ENCODE measurements at regions not wholly inside any gene's neighbourhood (a gene's known extent, or its start where the extent isn't known, plus 50 kb on each side); places are given as distances from the start of the nearest gene placed in this dataset.
A peak's percentile ranks its signal among the peaks of the same experiment; 100 is the strongest.

GRCh38 chr9:38194870-38195269, 125.8 kb upstream of the SHB start:
- Histone ChIP-seq H3K27me3 (ENCODE audit: control insufficient read depth, insufficient read depth, low read length) (no peaks in the 10 kb centered on the region), H3K79me2 (ENCODE audit: control insufficient read depth, insufficient read depth, low read length) (no peaks in the 10 kb centered on the region), H3K4me1 (ENCODE audit: control insufficient read depth, extremely low read depth, insufficient read depth, low read length) (no peaks in the 10 kb centered on the region), H3K9ac (ENCODE audit: insufficient read depth, low read length) (no peak overlapping the region), H3K27ac (ENCODE audit: insufficient read depth, low read length) (no peak overlapping the region), H3K4me2 (ENCODE audit: extremely low read depth, insufficient read depth, low read length) (no peak overlapping the region), H3K9me3 (ENCODE audit: control insufficient read depth, insufficient read depth, low read depth, low read length) (no peaks in the 10 kb centered on the region), H4K20me1 (ENCODE audit: control insufficient read depth, extremely low read depth, insufficient read depth, low read length) (no peaks in the 10 kb centered on the region), H3K36me3 (ENCODE audit: control insufficient read depth, insufficient read depth, low read length) (no peaks in the 10 kb centered on the region), H3K4me3 (replicated peaks in 1 of 4; ENCODE audit: control extremely low read depth in 1 of 4, insufficient read depth in 1 of 4, low read depth in 3 of 4, low read length in 4 of 4) (no peak overlapping the region), H2AFZ (ENCODE audit: low read length) (no peak overlapping the region)
- no peak for DNase-seq (ENCODE audit: low read depth in 2 of 2)
- no peak for TF ChIP-seq CTCF (conservative IDR thresholded peaks at IDR 0.05 in 1 of 2, IDR thresholded peaks at IDR 0.05 in 1 of 2; ENCODE audit: low read depth in 1 of 2, low read length in 2 of 2)
- no peak for TF ChIP-seq EZH2 (IDR thresholded peaks at IDR 0.05; ENCODE audit: low read length, missing control alignments)

GRCh38 chr9:38192731-38193265, 123.8 kb upstream of the SHB start:
- Histone ChIP-seq H3K4me1 (ENCODE audit: control insufficient read depth, extremely low read depth, insufficient read depth, low read length) (no peaks in the 10 kb centered on the region), H2AFZ (ENCODE audit: low read length) (no peak overlapping the region), H4K20me1 (ENCODE audit: control insufficient read depth, extremely low read depth, insufficient read depth, low read length) (no peaks in the 10 kb centered on the region)

GRCh38 chr9:38186404-38187115, 117.5 kb upstream of the SHB start:
- Histone ChIP-seq H3K9ac (ENCODE audit: insufficient read depth, low read length) (no peak overlapping the region), H4K20me1 (ENCODE audit: control insufficient read depth, extremely low read depth, insufficient read depth, low read length) (no peaks in the 10 kb centered on the region), H2AFZ (ENCODE audit: low read length) (no peak overlapping the region), H3K4me1 (ENCODE audit: control insufficient read depth, extremely low read depth, insufficient read depth, low read length) (no peaks in the 10 kb centered on the region), H3K4me2 (ENCODE audit: extremely low read depth, insufficient read depth, low read length) (no peak overlapping the region), H3K9me3 (ENCODE audit: control insufficient read depth, insufficient read depth, low read depth, low read length) (no peaks in the 10 kb centered on the region), H3K36me3 (ENCODE audit: control insufficient read depth, insufficient read depth, low read length) (no peaks in the 10 kb centered on the region), H3K27ac (ENCODE audit: insufficient read depth, low read length) (no peak overlapping the region), H3K4me3 (replicated peaks in 1 of 4; ENCODE audit: control extremely low read depth in 1 of 4, insufficient read depth in 1 of 4, low read depth in 3 of 4, low read length in 4 of 4) (no peak overlapping the region), H3K79me2 (ENCODE audit: control insufficient read depth, insufficient read depth, low read length) (no peaks in the 10 kb centered on the region), H3K27me3 (ENCODE audit: control insufficient read depth, insufficient read depth, low read length) (no peaks in the 10 kb centered on the region)
- no peak for TF ChIP-seq EZH2 (IDR thresholded peaks at IDR 0.05; ENCODE audit: low read length, missing control alignments)
- no peak for TF ChIP-seq CTCF (conservative IDR thresholded peaks at IDR 0.05 in 1 of 2, IDR thresholded peaks at IDR 0.05 in 1 of 2; ENCODE audit: low read depth in 1 of 2, low read length in 2 of 2)
- peak in 1 of 2 donors; percentile 24 for DNase-seq (ENCODE audit: low read depth in 2 of 2)

More at GRCh38 chr9:38192731-38193265, 123.8 kb upstream of the SHB start:
- Histone ChIP-seq H3K9ac (ENCODE audit: insufficient read depth, low read length) (no peak overlapping the region), H3K9me3 (ENCODE audit: control insufficient read depth, insufficient read depth, low read depth, low read length) (no peaks in the 10 kb centered on the region), H3K79me2 (ENCODE audit: control insufficient read depth, insufficient read depth, low read length) (no peaks in the 10 kb centered on the region), H3K36me3 (ENCODE audit: control insufficient read depth, insufficient read depth, low read length) (no peaks in the 10 kb centered on the region), H3K27me3 (ENCODE audit: control insufficient read depth, insufficient read depth, low read length) (no peaks in the 10 kb centered on the region), H3K4me3 (replicated peaks in 1 of 4; ENCODE audit: control extremely low read depth in 1 of 4, insufficient read depth in 1 of 4, low read depth in 3 of 4, low read length in 4 of 4) (no peak overlapping the region), H3K4me2 (ENCODE audit: extremely low read depth, insufficient read depth, low read length) (no peak overlapping the region), H3K27ac (ENCODE audit: insufficient read depth, low read length) (no peak overlapping the region)
- DNase-seq (ENCODE audit: low read depth in 2 of 2): no peak
- TF ChIP-seq CTCF (conservative IDR thresholded peaks at IDR 0.05 in 1 of 2, IDR thresholded peaks at IDR 0.05 in 1 of 2; ENCODE audit: low read depth in 1 of 2, low read length in 2 of 2) (no peak), EZH2 (IDR thresholded peaks at IDR 0.05; ENCODE audit: low read length, missing control alignments) (no peak)
